ENCODE measurements at regions not wholly inside any gene's neighbourhood (a gene's known extent, or its start where the extent isn't known, plus 50 kb on each side); places are given as distances from the start of the nearest gene placed in this dataset.

DNA sequence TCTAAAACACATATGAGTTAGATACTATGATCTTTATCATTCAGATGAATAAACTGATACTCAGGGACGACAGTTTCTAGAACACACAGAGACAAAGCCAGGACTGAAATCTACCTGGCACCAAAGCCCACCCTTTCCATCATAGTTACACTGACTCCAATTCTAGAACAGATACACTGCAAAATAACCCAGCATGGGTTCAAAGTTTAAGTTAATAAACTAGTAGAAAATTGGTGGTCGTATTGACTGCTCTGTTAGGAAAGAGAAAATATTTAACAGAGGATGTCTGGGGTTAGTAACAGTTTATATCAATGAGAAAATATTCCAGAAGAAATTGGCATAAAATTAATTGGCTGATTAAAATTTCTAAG lies 60.8 kb upstream of the BCL9 start:
- no peak for DNase-seq (ENCODE audit: low read depth, low spot score)
- ChIA-PET CTCF (interaction anchor here (0.9 kb wide), 1 partner anchor 14 kb away, joined by 3 read pairs; no protein-coding TSS in a partner anchor), POLR2A (no interaction called here)
- H3K4me3 ChIP-seq (ENCODE audit: low read depth, low read length), result no peak overlapping the region
- TF ChIP-seq, protein P1, sequence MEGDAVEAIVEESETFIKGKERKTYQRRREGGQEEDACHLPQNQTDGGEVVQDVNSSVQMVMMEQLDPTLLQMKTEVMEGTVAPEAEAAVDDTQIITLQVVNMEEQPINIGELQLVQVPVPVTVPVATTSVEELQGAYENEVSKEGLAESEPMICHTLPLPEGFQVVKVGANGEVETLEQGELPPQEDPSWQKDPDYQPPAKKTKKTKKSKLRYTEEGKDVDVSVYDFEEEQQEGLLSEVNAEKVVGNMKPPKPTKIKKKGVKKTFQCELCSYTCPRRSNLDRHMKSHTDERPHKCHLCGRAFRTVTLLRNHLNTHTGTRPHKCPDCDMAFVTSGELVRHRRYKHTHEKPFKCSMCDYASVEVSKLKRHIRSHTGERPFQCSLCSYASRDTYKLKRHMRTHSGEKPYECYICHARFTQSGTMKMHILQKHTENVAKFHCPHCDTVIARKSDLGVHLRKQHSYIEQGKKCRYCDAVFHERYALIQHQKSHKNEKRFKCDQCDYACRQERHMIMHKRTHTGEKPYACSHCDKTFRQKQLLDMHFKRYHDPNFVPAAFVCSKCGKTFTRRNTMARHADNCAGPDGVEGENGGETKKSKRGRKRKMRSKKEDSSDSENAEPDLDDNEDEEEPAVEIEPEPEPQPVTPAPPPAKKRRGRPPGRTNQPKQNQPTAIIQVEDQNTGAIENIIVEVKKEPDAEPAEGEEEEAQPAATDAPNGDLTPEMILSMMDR (IDR thresholded peaks at IDR 0.05; ENCODE audit: insufficient read depth, low read length, missing control alignments), result no peak

DNA sequence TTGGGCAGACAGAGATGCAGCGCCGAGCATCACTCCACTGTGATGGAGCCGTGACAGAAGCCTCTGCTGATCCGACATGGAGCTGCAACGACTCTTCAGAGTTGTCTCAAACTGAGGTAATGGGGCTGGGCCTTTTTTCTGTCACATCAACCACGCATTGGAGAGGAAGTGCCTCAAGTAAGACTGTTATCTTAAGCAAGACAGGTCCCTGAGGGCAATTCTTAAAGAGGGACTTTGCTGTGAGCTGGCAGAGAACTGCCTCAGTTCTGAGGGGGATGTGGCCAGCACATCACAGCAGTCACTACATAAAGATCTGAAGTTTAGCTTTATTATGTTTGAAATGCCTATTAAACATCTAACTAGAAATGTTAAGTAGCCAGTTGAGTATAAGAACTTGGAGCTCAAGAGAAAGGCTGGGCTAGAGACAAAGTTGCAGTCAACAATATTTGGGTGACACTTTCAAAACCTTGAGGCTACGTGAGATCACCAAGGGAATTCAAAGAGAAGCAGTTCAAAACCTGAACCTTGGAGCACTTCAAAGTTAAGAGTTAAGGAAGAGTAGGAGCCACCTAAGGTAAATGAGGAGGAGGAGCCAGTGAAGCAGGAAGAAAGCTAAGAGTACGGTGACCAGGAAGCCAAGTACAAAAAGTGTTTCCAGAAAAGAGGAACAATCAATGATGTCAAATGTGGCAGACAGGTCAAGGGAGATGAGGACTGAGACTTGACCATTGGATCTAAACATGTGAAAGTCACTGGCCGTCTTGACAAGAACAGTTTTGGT lies 54.2 kb upstream of the BCL9 start:
- TF ChIP-seq, protein P1 (IDR thresholded peaks at IDR 0.05; ENCODE audit: insufficient read depth, low read length, missing control alignments), result no peak
- ChIA-PET POLR2A (no interaction called here), CTCF (interaction anchor here (1.1 kb wide), 2 partner anchors 9 to 406 kb away, joined by 3 read pairs; no protein-coding TSS in a partner anchor)
- H3K4me3 ChIP-seq (ENCODE audit: low read depth, low read length), result no peak overlapping the region
- DNase-seq (ENCODE audit: low read depth, low spot score), result no peak

DNA sequence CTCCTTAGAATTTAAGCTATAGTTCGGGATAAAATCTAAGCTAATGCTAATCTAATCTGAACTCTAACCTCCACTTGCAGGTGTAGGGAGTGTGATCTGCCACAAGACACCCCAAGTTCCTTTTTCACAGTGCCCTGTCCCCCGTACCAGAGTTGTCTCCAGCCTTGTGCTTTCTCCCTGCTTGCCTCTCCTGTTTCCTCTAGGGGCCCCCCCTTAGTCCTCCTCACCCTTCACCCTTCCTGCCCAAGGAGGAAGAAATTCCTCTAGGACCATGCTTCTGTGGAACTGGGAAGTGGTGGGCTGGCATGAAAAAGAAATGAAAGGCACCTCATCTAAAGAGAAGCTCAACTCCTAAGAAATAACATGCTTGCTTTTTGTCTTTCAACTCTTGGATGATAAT lies 50.2 kb upstream of the BCL9 start:
- ChIA-PET POLR2A (no interaction called here), CTCF (interaction anchor here (1.7 to 5.8 kb wide), 3 partner anchors 135 to 149 kb away, joined by 5 to 59 read pairs (median 43); no protein-coding TSS in a partner anchor)
- TF ChIP-seq, protein P1 (IDR thresholded peaks at IDR 0.05; ENCODE audit: insufficient read depth, low read length, missing control alignments), result no peak
- H3K4me3 ChIP-seq (ENCODE audit: low read depth, low read length), result no peak overlapping the region
- DNase-seq (ENCODE audit: low read depth, low spot score), result no peak

All from AG04449 (cell line).